HCT116 (cell line): ENCODE measurements at regions not wholly inside any gene's neighbourhood (a gene's known extent, or its start where the extent isn't known, plus 50 kb on each side); places are given as distances from the start of the nearest gene placed in this dataset.

Experiments
- ATAC-seq: fragments of 200-7000 bp; cut with Tn5 transposase; 2 replicates; pipeline ENCODE4 v1.9.1; 2020; ENCODE audit warnings: mild to moderate bottlenecking, moderate library complexity
- BruUV-seq: library from RNA; stranded (reverse); fragments of 400-500 nt; replicated peaks from 2 replicates; lab custom pipeline; 2021; lab: Mats Ljungman, UMichigan
- CTCF ChIA-PET: fragments of 300-600 bp; sonication (Branson Sonifier 250); formaldehyde crosslinking; loops from one replicate; lab custom pipeline; 2021; ENCODE audit warnings: antibody characterized with exemption; lab: Charles Lee
- POLR2A ChIA-PET: fragments of 300-600, 350-600 bp; sonication (Branson Sonifier 250); formaldehyde crosslinking; loops from one replicate; lab custom pipeline; 2021; ENCODE audit warnings: antibody characterized with exemption; lab: Charles Lee
- RAD21 ChIA-PET, 2 experiments: fragments of 300-600 bp; sonication (Branson Sonifier 250); formaldehyde crosslinking; loops; one replicate each; lab custom pipeline; 2023; ENCODE audit warnings: low total read pairs in 2 of 2; ENCODE audit not compliant: uncharacterized antibody in 2 of 2, unreplicated experiment in 2 of 2, low non-redundant PET in 1 of 2; lab: Charles Lee
- DNase-seq: peaks from one replicate; pipeline ENCODE4 v3.0.0-alpha.2; 2010; ENCODE audit warnings: low read depth, low spot score
- H2AFZ ChIP-seq: fragments of 200-600 bp; shearing (Covaris generic), sonication (generic); 2 replicates; pipeline ENCODE4 v1.6.1; 2017; ENCODE audit warnings: low read depth, mixed run types, mixed read lengths, antibody characterized with exemption, low read length; ENCODE audit not compliant: poor library complexity, severe bottlenecking
- H3K27ac ChIP-seq: 2 replicates; pipeline ENCODE4 v1.5.1; 2012; ENCODE audit warnings: low read depth, low read length
- H3K27me3 ChIP-seq: fragments of 200-600 bp; sonication (generic); 2 replicates; pipeline ENCODE4 v1.6.1; 2016; ENCODE audit warnings: mixed run types, low read length, mixed read lengths; ENCODE audit not compliant: insufficient read depth
- H3K36me3 ChIP-seq, 2 experiments: fragments of 200-500 bp in 1 of 2; fragments of 200-600 bp in 1 of 2; sonication (Bioruptor generic) in 1 of 2; sonication (generic) in 1 of 2; 2 replicates each; pipeline versions ENCODE4 v1.5.1 to v1.6.1; 2014 to 2016; ENCODE audit warnings: low read length in 2 of 2, inconsistent platforms in 1 of 2, mixed read lengths in 1 of 2, mixed run types in 1 of 2; ENCODE audit not compliant: insufficient read depth in 2 of 2, control insufficient read depth in 1 of 2
- H3K4me1 ChIP-seq, 2 experiments: fragments of 200-600 bp in 1 of 2; sonication (generic) in 1 of 2; 2 replicates each; pipeline versions ENCODE4 v1.5.1 to v1.6.1; 2012 to 2017; ENCODE audit warnings: low read length in 2 of 2, inconsistent platforms in 1 of 2, mild to moderate bottlenecking in 1 of 2, mixed read lengths in 1 of 2, mixed run types in 1 of 2, moderate library complexity in 1 of 2; ENCODE audit not compliant: insufficient read depth in 2 of 2, control insufficient read depth in 1 of 2
- H3K4me2 ChIP-seq: fragments of 200-600 bp; sonication (generic); 2 replicates; pipeline ENCODE4 v1.6.1; 2017; ENCODE audit warnings: mixed run types, low read length, mixed read lengths
- H3K4me3 ChIP-seq, 2 experiments: fragments of 200-600 bp in 1 of 2; sonication (generic) in 1 of 2; replicated peaks in 1 of 2; 2 replicates each; pipeline ENCODE4 v1.5.1; 2011 to 2016; ENCODE audit warnings: low read length in 2 of 2, control low read depth in 1 of 2, low read depth in 1 of 2, mild to moderate bottlenecking in 1 of 2, mixed read lengths in 1 of 2, mixed run types in 1 of 2
- H3K79me2 ChIP-seq: fragments of 200-600 bp; sonication (generic); 2 replicates; pipeline ENCODE4 v1.6.1; 2017; ENCODE audit warnings: mild to moderate bottlenecking, mixed run types, low read length, moderate library complexity, mixed read lengths; ENCODE audit not compliant: insufficient read depth
- H3K9ac ChIP-seq: fragments of 200-600 bp; sonication (generic); 2 replicates; pipeline ENCODE4 v1.6.1; 2016; ENCODE audit warnings: low read length, mixed read lengths
- H3K9me2 ChIP-seq: fragments of 200-600 bp; sonication (generic), shearing (Covaris generic); 2 replicates; pipeline ENCODE4 v1.6.1; 2017; ENCODE audit warnings: mixed run types, mild to moderate bottlenecking, moderate library complexity; ENCODE audit not compliant: insufficient read depth
- H3K9me3 ChIP-seq, 2 experiments: fragments of 200-500 bp in 1 of 2; fragments of 200-600 bp in 1 of 2; sonication (Bioruptor generic) in 1 of 2; sonication (generic) in 1 of 2; 2 replicates each; pipeline ENCODE4 v1.6.1; 2014 to 2017; ENCODE audit warnings: low read length in 2 of 2, mixed read lengths in 2 of 2, inconsistent platforms in 1 of 2, low read depth in 1 of 2, mild to moderate bottlenecking in 1 of 2, mixed run types in 1 of 2, moderate library complexity in 1 of 2; ENCODE audit not compliant: control insufficient read depth in 1 of 2, insufficient read depth in 1 of 2
- H4K20me1 ChIP-seq: fragments of 200-600 bp; sonication (generic), shearing (Covaris generic); 2 replicates; pipeline ENCODE4 v1.6.1; 2017; ENCODE audit warnings: mixed run types, mild to moderate bottlenecking, moderate library complexity; ENCODE audit not compliant: insufficient read depth
- CEBPB ChIP-seq: IDR thresholded peaks from 2 replicates; pipeline ENCODE4 v1.6.1; 2012; ENCODE audit warnings: low read depth
- ELF1 ChIP-seq: IDR thresholded peaks from 2 replicates; pipeline ENCODE4 v1.6.1; 2012; ENCODE audit warnings: low read depth, borderline replicate concordance
- EZH2 ChIP-seq: fragments of 200-600 bp; sonication (generic); IDR thresholded peaks from 2 replicates; pipeline ENCODE4 v1.6.1; 2017; ENCODE audit warnings: antibody characterized with exemption, mixed run types
- EZH2phosphoT487 ChIP-seq: fragments of 200-600 bp; IDR thresholded peaks from 2 replicates; pipeline ENCODE4 v1.6.1; 2018; ENCODE audit warnings: antibody characterized with exemption, borderline replicate concordance
- FOSL1 ChIP-seq: IDR thresholded peaks from 2 replicates; pipeline ENCODE4 v1.6.1; 2012; ENCODE audit warnings: low read depth
- JUND ChIP-seq: IDR thresholded peaks from 2 replicates; pipeline ENCODE4 v1.6.1; 2012
- MAX ChIP-seq: IDR thresholded peaks from 2 replicates; pipeline ENCODE4 v1.6.1; 2012
- POLR2AphosphoS5 ChIP-seq: IDR thresholded peaks from 2 replicates; pipeline ENCODE4 v1.6.1; 2011; ENCODE audit warnings: mild to moderate bottlenecking, low read depth, low read length, moderate library complexity
- RAD21 ChIP-seq: IDR thresholded peaks from 2 replicates; pipeline ENCODE4 v1.6.1; 2012; ENCODE audit warnings: low read depth, mild to moderate bottlenecking
- SIN3A ChIP-seq: IDR thresholded peaks from 2 replicates; pipeline ENCODE4 v1.6.1; 2012; ENCODE audit warnings: low read depth
- SP1 ChIP-seq: IDR thresholded peaks from 2 replicates; pipeline ENCODE4 v1.6.1; 2012; ENCODE audit warnings: low read depth
- SRF ChIP-seq: IDR thresholded peaks from 2 replicates; pipeline ENCODE4 v1.6.1; 2012; ENCODE audit warnings: low read depth
- YY1 ChIP-seq: IDR thresholded peaks from 2 replicates; pipeline ENCODE4 v1.6.1; 2011; ENCODE audit warnings: low read length, low read depth, moderate library complexity, mild to moderate bottlenecking; ENCODE audit not compliant: insufficient replicate concordance; ENCODE audit errors: extremely low read depth
- ZFX ChIP-seq: fragments of 450-650 bp; IDR thresholded peaks from 2 replicates; pipeline ENCODE4 v1.6.1; 2017
- ZNF274 ChIP-seq: fragments of 200-500 bp; sonication (Bioruptor generic); IDR thresholded peaks from 2 replicates; pipeline ENCODE4 v1.6.1; 2014; ENCODE audit warnings: mild to moderate bottlenecking, low read depth, low read length, inconsistent platforms
- intact Hi-C: fragments of 100-400 bp; cut with micrococcal nuclease; formaldehyde crosslinking; loops from 2 replicates; pipeline ENCODE4 v1.10.0; 2022
- TF ChIP-seq, protein P1 (sequence below): IDR thresholded peaks from 2 replicates; pipeline ENCODE4 v1.6.1; 2012

GRCh38 chr4:129248621-129249020 lies 152.7 kb downstream of the C4orf33 start:
- no peaks in the 10 kb centered on the region for H3K9me2 ChIP-seq
- H3K36me3 ChIP-seq = no peaks in the 10 kb centered on the region
- no TSS peak for BruUV-seq
- no peaks in the 10 kb centered on the region for H4K20me1 ChIP-seq
- H3K9ac ChIP-seq = no peak overlapping the region
- H3K27ac ChIP-seq = no peak overlapping the region
- no peaks in the 10 kb centered on the region; a peak in 1 of 4 replicates for H3K4me1 ChIP-seq
- ChIA-PET CTCF (no interaction called here), RAD21 (interaction anchor here in 1 of 2 experiments (0.6 kb wide), 1 partner anchor 1802 kb away, joined by 3 read pairs; no protein-coding TSS in a partner anchor)
- no peak for ATAC-seq
- H3K4me2 ChIP-seq = no peak overlapping the region
- H3K4me3 ChIP-seq = no peak overlapping the region
- H2AFZ ChIP-seq = no peak overlapping the region
- no peaks in the 10 kb centered on the region for H3K9me3 ChIP-seq
- H3K79me2 ChIP-seq = no peaks in the 10 kb centered on the region
- intact Hi-C loops = no loop called here
- TF ChIP-seq CEBPB (no peak), SIN3A (no peak), MAX (no peak), RAD21 (no peak), ZNF274 (no peak), EZH2 (no peak), POLR2AphosphoS5 (no peak), ZFX (no peak), SP1 (no peak), FOSL1 (no peak), JUND (no peak), ELF1 (no peak), EZH2phosphoT487 (no peak), SRF (no peak), YY1 (no peak)
- TF ChIP-seq, protein P1, sequence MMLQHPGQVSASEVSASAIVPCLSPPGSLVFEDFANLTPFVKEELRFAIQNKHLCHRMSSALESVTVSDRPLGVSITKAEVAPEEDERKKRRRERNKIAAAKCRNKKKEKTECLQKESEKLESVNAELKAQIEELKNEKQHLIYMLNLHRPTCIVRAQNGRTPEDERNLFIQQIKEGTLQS = no peak
- TF ChIP-seq, all 23 proteins: peak for 0
- no peak for DNase-seq
- no peaks in the 10 kb centered on the region for H3K27me3 ChIP-seq
- POLR2A ChIA-PET = no interaction called here
